Stimulated activated CD4-positive, alpha-beta T cell treated with anti-CD3 and anti-CD28 coated beads, Interleukin-2, amount 100 ng/mL, for 48 hours (primary cell): ENCODE measurements at regions not wholly inside any gene's neighbourhood (a gene's known extent, or its start where the extent isn't known, plus 50 kb on each side); places are given as distances from the start of the nearest gene placed in this dataset.
"Not testable (repeated sequence)": the region's sequence is repeated elsewhere in the genome, so short reads cannot be mapped to it uniquely, and the experiment has no call there.

ENCODE experiments used
- DNase-seq, 2 donors: peaks; one replicate each; pipeline ENCODE4 v3.0.0-alpha.2; 2020

DNA sequence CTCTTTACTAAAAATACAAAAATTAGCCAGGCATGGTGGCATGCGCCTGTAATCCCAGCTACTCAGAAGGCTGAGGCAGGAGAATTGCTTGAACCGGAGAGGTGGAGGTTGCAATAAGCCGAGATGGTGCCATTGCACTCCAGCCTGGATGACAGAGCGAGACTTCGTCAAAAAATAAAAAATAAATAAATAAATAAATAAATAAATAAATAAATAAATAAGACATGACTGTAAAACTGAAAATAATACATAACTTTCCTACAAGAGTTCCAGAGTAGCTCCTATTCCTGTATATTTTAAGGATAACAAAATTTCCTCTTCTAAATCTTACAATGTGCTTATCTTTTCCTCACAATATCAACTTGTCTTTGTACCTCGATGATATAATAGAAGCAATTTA, 549.4 kb downstream of the TRAM1L1 start:
- DNase-seq, result not testable (repeated sequence)

GRCh38 chr4:116531870-116532269, 553.5 kb downstream of the TRAM1L1 start:
- DNase-seq, result no peak

- DNase-seq, result no peak
Observed at GRCh38 chr4:116531026-116531425, 554.4 kb downstream of the TRAM1L1 start.

GRCh38 chr4:116530048-116530447, 555.3 kb downstream of the TRAM1L1 start:
- no peak for DNase-seq

- DNase-seq, result no peak
Observed at GRCh38 chr4:116529129-116529528, 556.2 kb downstream of the TRAM1L1 start.

- no peak for DNase-seq
Observed at GRCh38 chr4:116522922-116523321, 562.5 kb downstream of the TRAM1L1 start.

GRCh38 chr4:116520886-116521285, 564.5 kb downstream of the TRAM1L1 start:
- no peak for DNase-seq

DNA sequence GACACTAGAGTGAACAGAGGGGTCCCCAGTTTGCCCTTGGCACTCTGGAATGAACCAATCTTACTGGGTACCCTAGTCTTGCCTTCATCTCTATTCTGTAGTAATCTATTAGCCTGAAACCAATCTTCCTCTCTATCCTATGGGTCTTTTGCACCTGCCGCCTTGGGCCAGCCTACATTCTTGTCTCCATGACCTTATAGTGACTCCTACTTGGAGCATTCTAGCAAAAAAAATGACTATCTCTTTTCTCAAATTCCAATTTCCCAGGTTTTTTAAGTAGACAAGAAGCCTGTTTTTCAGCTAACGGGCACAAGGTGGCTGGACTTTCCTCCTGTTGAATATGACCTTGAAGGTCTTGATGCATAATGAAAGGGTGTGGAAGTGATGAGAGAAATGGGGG, 568.7 kb downstream of the TRAM1L1 start:
- DNase-seq, result no peak

DNA sequence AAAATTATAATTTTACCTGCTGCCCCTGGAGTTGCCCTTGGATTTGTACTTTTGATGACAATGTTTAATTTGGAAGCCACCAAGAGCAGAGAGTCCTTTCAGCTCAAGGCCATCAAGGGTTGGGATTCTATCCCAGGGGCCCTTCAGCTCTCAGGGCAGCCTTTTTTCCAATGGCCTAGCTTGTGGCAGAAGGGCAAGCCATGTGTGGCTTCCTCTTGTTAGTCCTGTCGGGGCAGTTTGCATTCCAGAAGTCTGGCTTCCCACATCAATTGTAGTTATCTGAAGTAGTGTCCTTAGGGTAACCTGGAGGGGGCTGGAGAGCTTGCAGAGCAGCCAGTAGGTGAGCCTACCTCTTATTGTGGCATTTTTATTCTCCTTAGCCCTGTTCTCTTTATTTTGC, 569.4 kb downstream of the TRAM1L1 start:
- no peak for DNase-seq

- no peak for DNase-seq
Observed at GRCh38 chr4:116512552-116512951, 572.8 kb downstream of the TRAM1L1 start.

- no peak for DNase-seq
Observed at GRCh38 chr4:116501954-116502353, 583.4 kb downstream of the TRAM1L1 start.

- DNase-seq, result no peak
Observed at GRCh38 chr4:116500225-116500624, 585.2 kb downstream of the TRAM1L1 start.

- DNase-seq, result no peak
Observed at GRCh38 chr4:116489739-116490138, 595.6 kb downstream of the TRAM1L1 start.

- DNase-seq, result no peak
Observed at GRCh38 chr4:116486401-116486800, 599.0 kb downstream of the TRAM1L1 start.

- DNase-seq, result no peak
Observed at GRCh38 chr4:116480546-116480945, 604.8 kb downstream of the TRAM1L1 start.

- no peak for DNase-seq
Observed at GRCh38 chr4:116478343-116478742, 607.0 kb downstream of the TRAM1L1 start.

GRCh38 chr4:116469582-116469981, 615.8 kb downstream of the TRAM1L1 start:
- DNase-seq, result no peak

- no peak for DNase-seq
Observed at GRCh38 chr4:116453127-116453526, 632.2 kb downstream of the TRAM1L1 start.

DNA sequence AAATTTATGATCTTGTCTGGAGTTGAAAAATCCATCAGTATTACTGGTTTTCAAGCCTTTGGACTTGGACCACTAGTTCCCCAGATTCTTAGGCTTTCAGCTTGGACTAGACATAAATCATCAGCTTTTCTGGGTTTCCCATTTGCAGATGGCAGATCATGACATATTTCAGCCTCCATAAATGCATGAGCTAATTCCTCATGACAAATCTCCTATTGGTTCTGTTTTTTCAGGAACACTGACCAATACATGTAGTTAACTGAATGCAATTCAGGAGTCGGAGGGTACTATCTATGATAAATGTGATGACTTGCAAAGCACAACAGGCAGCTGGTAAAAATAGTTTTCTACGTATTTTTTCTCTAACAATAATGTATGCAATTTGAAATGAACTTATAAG, 635.6 kb downstream of the TRAM1L1 start:
- no peak for DNase-seq

- DNase-seq, result no peak
Observed at GRCh38 chr4:116444117-116444516, 641.3 kb downstream of the TRAM1L1 start.

- DNase-seq, result no peak
Observed at GRCh38 chr4:116438981-116439729, 646.2 kb downstream of the TRAM1L1 start.

DNA sequence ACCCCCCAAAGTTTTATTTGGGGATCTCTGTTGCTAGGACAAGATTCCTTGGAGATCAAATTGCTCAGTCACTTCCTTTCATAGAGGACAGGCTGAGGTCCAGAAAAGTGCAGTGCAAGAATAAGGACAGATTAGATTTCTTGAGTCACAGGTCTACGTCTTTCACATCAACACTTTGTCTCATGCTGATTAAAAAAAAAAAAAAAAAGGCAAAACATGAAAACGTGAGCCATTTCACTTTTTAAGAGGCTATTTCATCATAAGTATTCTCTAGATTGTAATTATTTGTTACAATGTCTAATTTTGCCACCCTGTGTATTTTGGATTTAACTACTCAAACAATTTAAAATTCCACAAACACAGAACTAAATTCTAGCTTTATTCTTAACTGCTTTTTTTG, 647.0 kb downstream of the TRAM1L1 start:
- no peak for DNase-seq

DNA sequence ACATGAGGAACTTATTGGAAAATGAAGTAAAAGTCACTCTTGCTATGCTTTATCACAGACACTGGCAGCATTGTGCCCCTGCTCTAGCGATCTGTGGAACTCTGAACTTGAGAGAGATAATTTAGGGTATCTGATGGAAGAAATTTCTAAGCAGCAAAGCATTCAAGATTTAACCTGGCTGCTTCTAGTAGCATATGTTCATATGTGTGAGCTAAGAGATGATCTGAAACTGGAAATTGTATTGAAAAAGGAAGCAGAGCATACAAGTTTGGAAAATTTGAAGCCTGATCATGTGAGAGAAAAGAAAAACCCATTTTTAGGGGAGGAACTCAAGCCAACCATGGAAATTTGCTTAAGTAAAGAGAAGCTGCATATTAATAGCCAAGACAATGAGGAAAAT, 657.7 kb downstream of the TRAM1L1 start:
- DNase-seq, result no peak

DNA sequence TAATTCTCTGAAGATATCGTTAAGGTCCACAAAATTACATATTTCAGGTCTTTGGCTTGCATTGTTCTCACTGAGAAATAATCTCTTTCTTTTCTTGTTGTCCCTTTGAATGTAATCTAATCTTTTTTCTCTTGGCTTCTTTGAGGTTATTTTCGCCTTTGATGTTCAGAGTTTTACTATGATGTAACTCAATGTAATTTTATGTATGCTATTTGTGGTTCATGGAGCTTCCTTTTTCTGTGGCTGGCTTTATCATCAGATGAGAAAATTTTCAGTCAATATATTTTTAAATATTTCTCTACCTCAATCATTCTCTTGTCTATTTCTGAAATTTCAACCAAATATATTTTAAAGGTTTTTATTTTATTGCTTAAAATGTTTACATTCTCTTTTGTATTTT, 672.2 kb downstream of the TRAM1L1 start:
- DNase-seq, result no peak

GRCh38 chr4:116401293-116401692, 684.1 kb downstream of the TRAM1L1 start:
- no peak for DNase-seq
